Nephron progenitor cell (in vitro differentiated cells): ENCODE measurements at regions not wholly inside any gene's neighbourhood (a gene's known extent, or its start where the extent isn't known, plus 50 kb on each side); places are given as distances from the start of the nearest gene placed in this dataset.

Experiments used
- DNase-seq: peaks from one replicate; pipeline ENCODE4 v3.0.0; 2021
- H3K27ac Mint-ChIP-seq: 2 replicates; pipeline ENCODE4 v1.8.0; 2021; ENCODE audit warnings: mild to moderate bottlenecking, moderate library complexity, mixed read lengths
- H3K27me3 Mint-ChIP-seq: 2 replicates; pipeline ENCODE4 v1.8.0; 2021; ENCODE audit warnings: mild to moderate bottlenecking, low read depth, mixed read lengths; ENCODE audit not compliant: poor library complexity
- H3K36me3 Mint-ChIP-seq: 2 replicates; pipeline ENCODE4 v1.8.0; 2021; ENCODE audit warnings: low read depth, mixed read lengths
- H3K4me1 Mint-ChIP-seq: 2 replicates; pipeline ENCODE4 v1.8.0; 2021; ENCODE audit warnings: mixed read lengths
- H3K4me3 Mint-ChIP-seq: 2 replicates; pipeline ENCODE4 v1.8.0; 2021; ENCODE audit warnings: mild to moderate bottlenecking, moderate library complexity, mixed read lengths
- H3K9me3 Mint-ChIP-seq: 2 replicates; pipeline ENCODE4 v1.8.0; 2021; ENCODE audit warnings: mild to moderate bottlenecking, moderate library complexity, mixed read lengths
- TF ChIP-seq, protein P1 (sequence below): fragments of 200-600 bp; sonication (generic); IDR thresholded peaks from 2 replicates; pipeline ENCODE4 v1.5.0; 2021; ENCODE audit warnings: antibody characterized with exemption

DNA sequence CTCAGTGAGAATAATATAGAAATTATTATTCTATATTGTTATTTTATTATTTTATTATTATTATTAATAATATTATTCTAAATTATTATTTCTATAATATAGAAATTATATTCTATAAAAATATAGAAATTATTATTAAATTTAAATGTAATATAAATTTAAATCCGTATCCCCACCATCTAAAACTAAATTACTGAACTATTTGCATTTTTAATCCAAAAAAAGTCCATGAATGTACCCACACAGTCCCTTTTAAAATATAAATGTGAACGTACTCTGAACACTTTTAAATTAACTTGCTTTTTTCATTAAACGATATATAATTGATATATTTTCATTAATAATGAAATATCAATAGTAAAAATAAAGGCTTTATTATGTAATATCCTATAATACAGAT, 248.3 kb upstream of the PCDH7 start:
- H3K27ac Mint-ChIP-seq = no peak overlapping the region
- H3K36me3 Mint-ChIP-seq = no peaks in the 10 kb centered on the region
- no peaks in the 10 kb centered on the region for H3K27me3 Mint-ChIP-seq
- H3K4me3 Mint-ChIP-seq = no peak overlapping the region
- DNase-seq = no peak
- H3K9me3 Mint-ChIP-seq = no peaks in the 10 kb centered on the region
- TF ChIP-seq, protein P1, sequence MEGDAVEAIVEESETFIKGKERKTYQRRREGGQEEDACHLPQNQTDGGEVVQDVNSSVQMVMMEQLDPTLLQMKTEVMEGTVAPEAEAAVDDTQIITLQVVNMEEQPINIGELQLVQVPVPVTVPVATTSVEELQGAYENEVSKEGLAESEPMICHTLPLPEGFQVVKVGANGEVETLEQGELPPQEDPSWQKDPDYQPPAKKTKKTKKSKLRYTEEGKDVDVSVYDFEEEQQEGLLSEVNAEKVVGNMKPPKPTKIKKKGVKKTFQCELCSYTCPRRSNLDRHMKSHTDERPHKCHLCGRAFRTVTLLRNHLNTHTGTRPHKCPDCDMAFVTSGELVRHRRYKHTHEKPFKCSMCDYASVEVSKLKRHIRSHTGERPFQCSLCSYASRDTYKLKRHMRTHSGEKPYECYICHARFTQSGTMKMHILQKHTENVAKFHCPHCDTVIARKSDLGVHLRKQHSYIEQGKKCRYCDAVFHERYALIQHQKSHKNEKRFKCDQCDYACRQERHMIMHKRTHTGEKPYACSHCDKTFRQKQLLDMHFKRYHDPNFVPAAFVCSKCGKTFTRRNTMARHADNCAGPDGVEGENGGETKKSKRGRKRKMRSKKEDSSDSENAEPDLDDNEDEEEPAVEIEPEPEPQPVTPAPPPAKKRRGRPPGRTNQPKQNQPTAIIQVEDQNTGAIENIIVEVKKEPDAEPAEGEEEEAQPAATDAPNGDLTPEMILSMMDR = no peak
- H3K4me1 Mint-ChIP-seq = no peaks in the 10 kb centered on the region

DNA sequence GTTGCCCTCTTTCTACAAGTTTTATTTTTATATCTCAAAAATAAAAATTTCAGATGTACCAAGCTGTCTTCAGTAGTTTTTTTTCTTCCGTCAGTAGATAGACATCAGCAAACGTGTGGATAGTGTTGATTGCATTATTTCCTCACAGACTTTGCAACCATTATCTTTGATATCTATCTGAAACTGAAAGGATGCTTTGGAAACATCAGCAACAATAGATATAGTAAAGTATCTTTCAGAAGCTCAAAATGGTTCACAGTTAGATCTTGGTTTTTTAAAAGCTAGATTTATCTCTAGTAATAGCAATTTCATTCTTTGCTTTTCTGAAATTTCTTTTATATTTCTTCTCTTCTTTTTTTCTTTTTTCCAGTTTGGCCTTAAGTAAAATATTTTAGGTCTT, 246.9 kb upstream of the PCDH7 start:
- H3K4me3 Mint-ChIP-seq = no peak overlapping the region
- no peaks in the 10 kb centered on the region for H3K9me3 Mint-ChIP-seq
- TF ChIP-seq, protein P1 = no peak
- no peaks in the 10 kb centered on the region for H3K4me1 Mint-ChIP-seq
- H3K27me3 Mint-ChIP-seq = no peaks in the 10 kb centered on the region
- H3K36me3 Mint-ChIP-seq = no peaks in the 10 kb centered on the region
- no peak for DNase-seq
- H3K27ac Mint-ChIP-seq = no peak overlapping the region

DNA sequence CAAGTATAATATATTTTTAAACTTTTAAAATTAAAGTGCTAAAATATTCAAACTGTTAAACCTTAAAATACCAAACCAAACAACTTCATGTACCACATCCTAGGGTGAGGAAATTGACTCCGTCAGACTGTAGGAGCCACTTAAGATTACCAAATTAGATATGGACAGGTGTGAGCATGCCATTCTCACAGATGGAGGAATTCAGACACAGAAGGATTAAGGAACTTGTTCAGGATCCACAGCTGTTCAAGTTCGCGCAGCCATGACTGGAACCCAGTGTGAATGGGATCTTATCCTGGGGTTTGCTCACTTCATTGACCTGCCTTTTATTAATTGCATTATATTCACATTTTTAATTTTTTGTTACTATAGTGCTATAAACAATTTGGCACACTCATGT, 224.9 kb upstream of the PCDH7 start:
- Mint-ChIP-seq H3K36me3 (no peaks in the 10 kb centered on the region), H3K4me1 (no peaks in the 10 kb centered on the region), H3K4me3 (no peak overlapping the region), H3K9me3 (peaks cover 4% of the 10 kb centered on the region), H3K27ac (no peak overlapping the region), H3K27me3 (no peaks in the 10 kb centered on the region)
- TF ChIP-seq, protein P1 = no peak
- DNase-seq = no peak

DNA sequence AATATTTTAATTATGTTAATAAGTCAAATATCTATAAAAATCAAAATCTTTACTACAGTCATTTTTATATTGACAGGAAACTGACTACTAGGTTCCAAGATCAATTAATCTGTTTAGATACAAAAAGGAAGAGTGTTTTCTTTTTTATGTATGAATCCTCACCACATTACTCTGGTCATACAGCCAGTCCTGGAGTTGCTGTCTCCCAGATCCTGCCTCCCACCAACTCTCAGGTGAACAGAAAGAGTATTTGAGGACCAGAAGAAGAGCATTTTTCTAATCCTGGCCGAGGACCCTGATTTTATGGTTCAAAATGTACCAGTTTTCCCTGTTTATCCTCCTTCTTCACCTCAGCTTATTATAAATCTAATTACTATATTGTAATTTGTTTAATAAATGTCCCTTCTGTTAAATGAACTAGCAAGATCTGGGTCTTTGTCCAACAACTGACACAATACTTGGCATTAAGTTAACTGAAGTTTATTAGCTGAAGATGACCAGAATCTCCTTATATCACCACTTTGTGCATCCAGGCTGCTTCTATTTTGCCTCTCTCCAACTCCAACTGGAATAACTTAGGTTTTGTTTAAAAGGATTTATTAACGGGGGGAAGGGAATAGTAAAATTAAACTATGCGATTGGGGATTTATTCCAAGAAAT, 224.4 kb upstream of the PCDH7 start:
- H3K4me1 Mint-ChIP-seq = no peaks in the 10 kb centered on the region
- H3K4me3 Mint-ChIP-seq = no peak overlapping the region
- peaks cover 4% of the 10 kb centered on the region for H3K9me3 Mint-ChIP-seq
- H3K27ac Mint-ChIP-seq = no peak overlapping the region
- H3K27me3 Mint-ChIP-seq = no peaks in the 10 kb centered on the region
- TF ChIP-seq, protein P1 = no peak
- no peak for DNase-seq
- H3K36me3 Mint-ChIP-seq = no peaks in the 10 kb centered on the region

DNA sequence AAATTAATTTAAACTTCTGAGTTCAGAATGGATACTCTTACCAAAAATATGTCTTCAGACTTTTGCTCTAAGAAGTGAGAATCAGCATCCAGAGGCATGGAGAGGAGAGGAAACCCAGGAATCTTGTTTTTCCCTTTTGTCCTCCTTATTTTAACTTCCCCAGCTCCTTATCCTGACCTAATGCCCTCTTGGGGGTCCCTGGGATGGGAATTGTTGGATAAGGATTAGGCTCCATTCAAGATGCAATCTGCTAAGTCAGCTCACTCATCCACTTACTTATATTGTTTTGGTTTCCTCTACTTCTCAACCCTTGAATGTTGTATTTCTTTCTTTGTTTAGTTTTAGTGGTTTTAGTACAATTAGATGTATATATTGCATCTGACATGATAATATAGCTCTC, 208.4 kb upstream of the PCDH7 start:
- Mint-ChIP-seq H3K36me3 (no peaks in the 10 kb centered on the region), H3K4me3 (no peak overlapping the region), H3K4me1 (no peaks in the 10 kb centered on the region), H3K9me3 (peaks cover 5% of the 10 kb centered on the region), H3K27me3 (peaks cover 2% of the 10 kb centered on the region), H3K27ac (no peak overlapping the region)
- no peak for DNase-seq
- TF ChIP-seq, protein P1 = no peak

DNA sequence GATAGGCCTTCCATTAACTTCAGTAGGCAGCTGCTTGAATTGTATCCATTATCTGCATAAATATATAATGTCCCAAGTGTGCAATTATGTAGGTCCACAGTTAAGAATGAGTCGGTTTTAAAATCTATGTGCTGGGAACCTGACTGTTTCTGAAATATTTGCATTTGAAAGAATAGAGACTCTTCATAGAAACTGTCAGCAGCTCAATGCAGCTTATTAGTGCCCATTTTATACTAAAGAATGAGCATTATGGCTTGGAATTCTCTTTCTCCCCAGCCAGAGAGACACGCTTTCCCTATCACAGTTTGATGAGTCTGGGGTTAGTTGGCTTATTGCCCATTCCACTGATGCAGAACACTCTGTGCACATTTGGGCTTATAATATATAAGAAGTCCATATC, 202.0 kb upstream of the PCDH7 start:
- no peak overlapping the region for H3K4me3 Mint-ChIP-seq
- no peaks in the 10 kb centered on the region for H3K36me3 Mint-ChIP-seq
- H3K9me3 Mint-ChIP-seq = peaks cover 11% of the 10 kb centered on the region
- H3K27ac Mint-ChIP-seq = no peak overlapping the region
- H3K4me1 Mint-ChIP-seq = no peaks in the 10 kb centered on the region
- TF ChIP-seq, protein P1 = no peak
- no peak for DNase-seq
- H3K27me3 Mint-ChIP-seq = no peaks in the 10 kb centered on the region
